ENCODE measurements at regions not wholly inside any gene's neighbourhood (a gene's known extent, or its start where the extent isn't known, plus 50 kb on each side); places are given as distances from the start of the nearest gene placed in this dataset.
A peak's percentile ranks its signal among the peaks of the same experiment; 100 is the strongest.

- peak; percentile 70 to 79 for DNase-seq (ENCODE audit: low read depth in 1 of 2, low spot score in 1 of 2)
- no peak overlapping the region for H3K4me3 ChIP-seq (replicated peaks; ENCODE audit: insufficient read depth, low read length)
- peaks cover 3% of the 10 kb centered on the region for H3K27me3 ChIP-seq (ENCODE audit: insufficient read depth, poor library complexity, severe bottlenecking)
- TF ChIP-seq CTCF (IDR thresholded peaks at IDR 0.05; ENCODE audit: insufficient read depth, low read length), result peak; percentile 85
- TF ChIP-seq REST (IDR thresholded peaks at IDR 0.05; ENCODE audit: insufficient replicate concordance, low read depth), result no peak
- TF ChIP-seq POLR2AphosphoS5 (IDR thresholded peaks at IDR 0.05; ENCODE audit: low read depth), result no peak
- no peak for TF ChIP-seq SPI1 (IDR thresholded peaks at IDR 0.05; ENCODE audit: borderline replicate concordance, low read depth)
- H3K27ac ChIP-seq (replicated peaks), result no peak overlapping the region
These were observed 193.5 kb upstream of the FMN2 start for GRCh38 chr1:239898062-239898730.

- DNase-seq (ENCODE audit: low read depth in 1 of 2, low spot score in 1 of 2), result no peak
- Histone ChIP-seq H3K27ac (replicated peaks) (no peak overlapping the region), H3K27me3 (ENCODE audit: insufficient read depth, poor library complexity, severe bottlenecking) (peaks cover 3% of the 10 kb centered on the region), H3K4me3 (replicated peaks; ENCODE audit: insufficient read depth, low read length) (no peak overlapping the region)
- TF ChIP-seq POLR2AphosphoS5 (IDR thresholded peaks at IDR 0.05; ENCODE audit: low read depth) (no peak), GABPA (IDR thresholded peaks at IDR 0.05; ENCODE audit: low read depth) (no peak), REST (IDR thresholded peaks at IDR 0.05; ENCODE audit: insufficient replicate concordance, low read depth) (no peak), CTCF (IDR thresholded peaks at IDR 0.05; ENCODE audit: insufficient read depth, low read length) (no peak), SPI1 (IDR thresholded peaks at IDR 0.05; ENCODE audit: borderline replicate concordance, low read depth) (no peak)
These were observed 191.9 kb upstream of the FMN2 start for GRCh38 chr1:239899747-239900146.

- no peak for DNase-seq (ENCODE audit: low read depth in 1 of 2, low spot score in 1 of 2)
- TF ChIP-seq SPI1 (IDR thresholded peaks at IDR 0.05; ENCODE audit: borderline replicate concordance, low read depth), result no peak
- Histone ChIP-seq H3K4me3 (replicated peaks; ENCODE audit: insufficient read depth, low read length) (no peak overlapping the region), H3K27me3 (ENCODE audit: insufficient read depth, poor library complexity, severe bottlenecking) (no peaks in the 10 kb centered on the region), H3K27ac (replicated peaks) (no peak overlapping the region)
These were observed 185.3 kb upstream of the FMN2 start for GRCh38 chr1:239906394-239906793.

- peak; percentile 83 to 89 for DNase-seq (ENCODE audit: low read depth in 1 of 2, low spot score in 1 of 2)
- Histone ChIP-seq H3K4me3 (replicated peaks; ENCODE audit: insufficient read depth, low read length) (no peak overlapping the region), H3K27ac (replicated peaks) (peak overlapping the region; percentile 41; the same call in 1 of the 2 replicates), H3K27me3 (ENCODE audit: insufficient read depth, poor library complexity, severe bottlenecking) (no peaks in the 10 kb centered on the region)
- TF ChIP-seq GABPA (IDR thresholded peaks at IDR 0.05; ENCODE audit: low read depth) (no peak), REST (IDR thresholded peaks at IDR 0.05; ENCODE audit: insufficient replicate concordance, low read depth) (no peak), POLR2AphosphoS5 (IDR thresholded peaks at IDR 0.05; ENCODE audit: low read depth) (no peak), CTCF (IDR thresholded peaks at IDR 0.05; ENCODE audit: insufficient read depth, low read length) (no peak), SPI1 (IDR thresholded peaks at IDR 0.05; ENCODE audit: borderline replicate concordance, low read depth) (no peak)
These were observed 181.8 kb upstream of the FMN2 start for GRCh38 chr1:239909898-239910297.
